H1 (cell line): ENCODE measurements at regions not wholly inside any gene's neighbourhood (a gene's known extent, or its start where the extent isn't known, plus 50 kb on each side); places are given as distances from the start of the nearest gene placed in this dataset.

ENCODE experiments used
- CTCF ChIA-PET: fragments of 300-600 bp; sonication (Branson Sonifier 250); formaldehyde crosslinking; loops from one replicate; lab custom pipeline; 2021; ENCODE audit not compliant: partially characterized antibody; lab: Charles Lee
- POLR2A ChIA-PET: fragments of 300-600 bp; sonication (Branson Sonifier 250); formaldehyde crosslinking; loops from one replicate; lab custom pipeline; 2021; ENCODE audit warnings: inconsistent platforms; ENCODE audit not compliant: partially characterized antibody; lab: Charles Lee
- DNase-seq, 2 experiments: peaks; one replicate each; pipeline versions ENCODE4 v3.0.0 to v3.0.0-alpha.2; 2010 to 2022; ENCODE audit warnings: low spot score in 2 of 2, low read depth in 1 of 2, mixed read lengths in 1 of 2
- FAIRE-seq: peaks from 2 replicates; lab custom pipeline; 2011; peaks lifted over from hg19 to GRCh38; lab: Jason Lieb, UNC
- H2AFZ ChIP-seq: 2 replicates; pipeline ENCODE4 v1.8.1; 2012; ENCODE audit warnings: low read length, inconsistent platforms
- H2AK5ac ChIP-seq: 2 replicates; pipeline ENCODE4 v1.6.1; 2013; ENCODE audit warnings: low read depth, low read length
- H2BK120ac ChIP-seq: replicated peaks from 2 replicates; pipeline ENCODE3; 2013; ENCODE audit warnings: low read depth, low read length, inconsistent platforms
- H2BK12ac ChIP-seq: 2 replicates; pipeline ENCODE4 v1.6.1; 2013; ENCODE audit warnings: low read depth, low read length
- H2BK15ac ChIP-seq: 2 replicates; pipeline ENCODE4 v1.6.1; 2013; ENCODE audit warnings: low read length
- H2BK20ac ChIP-seq: 2 replicates; pipeline ENCODE4 v1.6.1; 2013; ENCODE audit warnings: low read length
- H2BK5ac ChIP-seq: 2 replicates; pipeline ENCODE4 v1.6.1; 2013; ENCODE audit warnings: low read depth, low read length
- H3K14ac ChIP-seq: 2 replicates; pipeline ENCODE4 v1.6.1; 2013; ENCODE audit warnings: inconsistent platforms; ENCODE audit not compliant: insufficient read length
- H3K18ac ChIP-seq: 2 replicates; pipeline ENCODE4 v1.6.1; 2013; ENCODE audit warnings: low read length; ENCODE audit errors: extremely low read depth
- H3K23ac ChIP-seq: 2 replicates; pipeline ENCODE4 v1.6.1; 2013; ENCODE audit warnings: inconsistent platforms; ENCODE audit not compliant: insufficient read length
- H3K23me2 ChIP-seq: 2 replicates; pipeline ENCODE4 v1.6.1; 2013; ENCODE audit warnings: low read depth, low read length
- H3K27ac ChIP-seq: 2 replicates; pipeline ENCODE4 v1.6.1; 2011; ENCODE audit warnings: low read depth, low read length, inconsistent platforms
- H3K27me3 ChIP-seq, 4 experiments: replicated peaks in 1 of 4; 1 replicate in 1 of 4; 2 replicates in 3 of 4; pipeline versions ENCODE4 v1.6.1 to v1.8.1; 2011 to 2013; ENCODE audit warnings: low read length in 3 of 4, mild to moderate bottlenecking in 3 of 4, inconsistent platforms in 2 of 4, mixed read lengths in 2 of 4, moderate library complexity in 1 of 4; ENCODE audit not compliant: control insufficient read depth in 3 of 4, insufficient read depth in 3 of 4; ENCODE audit errors: extremely low read depth in 1 of 4
- H3K36me3 ChIP-seq, 4 experiments: 2 replicates each; pipeline versions ENCODE4 v1.6.1 to v1.8.1; 2011 to 2013; ENCODE audit warnings: mild to moderate bottlenecking in 4 of 4, low read length in 3 of 4, moderate library complexity in 2 of 4, control low read depth in 1 of 4, inconsistent platforms in 1 of 4; ENCODE audit not compliant: insufficient read depth in 4 of 4, control insufficient read depth in 2 of 4
- H3K4ac ChIP-seq: replicated peaks from 2 replicates; pipeline ENCODE3; 2013; ENCODE audit warnings: low read length, low read depth, mixed read lengths, inconsistent platforms; ENCODE audit not compliant: insufficient read length
- H3K4me1 ChIP-seq, 4 experiments: replicated peaks in 1 of 4; 1 replicate in 1 of 4; 2 replicates in 3 of 4; pipeline versions ENCODE4 v1.6.1 to v1.8.1; 2011 to 2013; ENCODE audit warnings: low read length in 3 of 4, inconsistent platforms in 2 of 4, mixed read lengths in 1 of 4; ENCODE audit not compliant: insufficient read depth in 4 of 4, control insufficient read depth in 3 of 4
- H3K4me2 ChIP-seq, 2 experiments: 2 replicates each; pipeline versions ENCODE4 v1.6.1 to v1.8.1; 2011 to 2013; ENCODE audit warnings: low read depth in 2 of 2, low read length in 2 of 2, control low read depth in 1 of 2, inconsistent platforms in 1 of 2, mild to moderate bottlenecking in 1 of 2; ENCODE audit not compliant: insufficient read depth in 1 of 2
- H3K4me3 ChIP-seq, 4 experiments: fragments of 200-600, 300-600 bp in 1 of 4; sonication (generic), shearing (Covaris generic), sonication (Bioruptor Twin) in 1 of 4; 2 replicates each; pipeline versions ENCODE4 v1.5.1 to v1.8.1; 2011 to 2016; ENCODE audit warnings: low read length in 4 of 4, low read depth in 3 of 4, control low read depth in 2 of 4, inconsistent platforms in 2 of 4, mild to moderate bottlenecking in 2 of 4, mixed read lengths in 1 of 4, moderate library complexity in 1 of 4; ENCODE audit not compliant: insufficient read depth in 2 of 4; ENCODE audit errors: extremely low read depth in 1 of 4
- H3K56ac ChIP-seq: replicated peaks from 2 replicates; pipeline ENCODE3; 2013; ENCODE audit warnings: low read depth, mild to moderate bottlenecking, mixed read lengths, low read length, inconsistent platforms; ENCODE audit not compliant: insufficient read length
- H3K79me1 ChIP-seq: 2 replicates; pipeline ENCODE4 v1.6.1; 2013; ENCODE audit warnings: low read depth, low read length, control low read depth
- H3K79me2 ChIP-seq, 2 experiments: 2 replicates each; pipeline versions ENCODE4 v1.6.1 to v1.8.1; 2012 to 2013; ENCODE audit warnings: low read length in 2 of 2, mild to moderate bottlenecking in 2 of 2, inconsistent platforms in 1 of 2; ENCODE audit not compliant: insufficient read depth in 2 of 2, control insufficient read depth in 1 of 2
- H3K9ac ChIP-seq, 4 experiments: replicated peaks in 1 of 4; 1 replicate in 1 of 4; 2 replicates in 3 of 4; pipeline versions ENCODE4 v1.6.1 to v1.8.1; 2011 to 2013; ENCODE audit warnings: low read depth in 3 of 4, low read length in 3 of 4, control low read depth in 2 of 4, mild to moderate bottlenecking in 2 of 4, moderate library complexity in 2 of 4, inconsistent platforms in 1 of 4; ENCODE audit errors: extremely low read depth in 1 of 4
- H3K9me3 ChIP-seq, 2 experiments: 2 replicates each; pipeline versions ENCODE4 v1.6.1 to v1.8.1; 2012 to 2013; ENCODE audit warnings: mild to moderate bottlenecking in 2 of 2, moderate library complexity in 2 of 2, control low read depth in 1 of 2, inconsistent platforms in 1 of 2, low read depth in 1 of 2, low read length in 1 of 2, mixed read lengths in 1 of 2; ENCODE audit not compliant: insufficient read depth in 2 of 2
- H4K20me1 ChIP-seq, 2 experiments: replicated peaks in 1 of 2; 2 replicates each; pipeline versions ENCODE3 to v1.8.1; 2011 to 2013; ENCODE audit warnings: inconsistent platforms in 2 of 2, low read length in 2 of 2, mild to moderate bottlenecking in 1 of 2; ENCODE audit not compliant: insufficient read depth in 2 of 2, control insufficient read depth in 1 of 2
- H4K5ac ChIP-seq: 2 replicates; pipeline ENCODE4 v1.6.1; 2013; ENCODE audit warnings: low read length, low read depth, mixed read lengths, inconsistent platforms; ENCODE audit not compliant: insufficient read length
- H4K8ac ChIP-seq: 2 replicates; pipeline ENCODE4 v1.8.0; 2013; ENCODE audit warnings: mild to moderate bottlenecking, moderate library complexity, low read length, inconsistent platforms; ENCODE audit not compliant: insufficient read depth; ENCODE audit errors: extremely low read depth
- H4K91ac ChIP-seq: replicated peaks from 2 replicates; pipeline ENCODE3; 2013; ENCODE audit warnings: low read length, mixed read lengths, inconsistent platforms; ENCODE audit not compliant: insufficient read length
- CEBPB ChIP-seq: IDR thresholded peaks from 2 replicates; pipeline ENCODE4 v1.6.1; 2012; ENCODE audit warnings: low read depth, low read length
- CHD1 ChIP-seq: IDR thresholded peaks from 2 replicates; pipeline ENCODE4 v1.6.1; 2012; ENCODE audit warnings: low read depth, low read length, improper control_type of control experiment
- CHD2 ChIP-seq: IDR thresholded peaks from 2 replicates; pipeline ENCODE4 v1.6.1; 2012; ENCODE audit warnings: low read length, improper control_type of control experiment
- GABPA ChIP-seq: IDR thresholded peaks from 2 replicates; pipeline ENCODE4 v1.6.1; 2011; ENCODE audit warnings: mild to moderate bottlenecking, low read length, moderate library complexity, borderline replicate concordance; ENCODE audit not compliant: insufficient read depth
- HDAC6 ChIP-seq: IDR thresholded peaks from one replicate; pipeline ENCODE4 v1.7.1; 2012; ENCODE audit warnings: low read depth, mild to moderate bottlenecking, inconsistent platforms, low read length, moderate library complexity
- JUND ChIP-seq: IDR thresholded peaks from 2 replicates; pipeline ENCODE4 v1.6.1; 2011; ENCODE audit warnings: mild to moderate bottlenecking, improper control_type of control experiment, low read length
- KDM1A ChIP-seq: fragments of 200-600, 300-600 bp; sonication (generic); IDR thresholded peaks from 2 replicates; pipeline ENCODE4 v1.7.1; 2016; ENCODE audit warnings: mild to moderate bottlenecking, low read length, borderline replicate concordance
- PHF8 ChIP-seq: fragments of 200-600 bp; sonication (generic); conservative IDR thresholded peaks from 2 replicates; pipeline ENCODE4 v1.7.1; 2012; ENCODE audit warnings: low read depth, mild to moderate bottlenecking, inconsistent platforms, low read length, moderate library complexity
- POLR2AphosphoS5 ChIP-seq: IDR thresholded peaks from 2 replicates; pipeline ENCODE4 v1.6.1; 2011; ENCODE audit warnings: low read depth, low read length
- RAD21 ChIP-seq, 2 experiments: IDR thresholded peaks in 1 of 2; conservative IDR thresholded peaks in 1 of 2; 2 replicates each; pipeline ENCODE4 v1.6.1; 2011; ENCODE audit warnings: low read depth in 2 of 2, low read length in 2 of 2, improper control_type of control experiment in 1 of 2, inconsistent platforms in 1 of 2, mild to moderate bottlenecking in 1 of 2, moderate library complexity in 1 of 2
- SAP30 ChIP-seq: fragments of 300-600 bp; sonication (generic); IDR thresholded peaks from 2 replicates; pipeline ENCODE4 v1.7.1; 2012; ENCODE audit warnings: low read length, moderate library complexity, mild to moderate bottlenecking, inconsistent platforms; ENCODE audit not compliant: insufficient read depth, insufficient replicate concordance
- SP1 ChIP-seq: IDR thresholded peaks from 2 replicates; pipeline ENCODE4 v1.6.1; 2011; ENCODE audit warnings: low read depth, low read length
- SP2 ChIP-seq: IDR thresholded peaks from 2 replicates; pipeline ENCODE4 v1.6.1; 2012; ENCODE audit warnings: mild to moderate bottlenecking, low read length, inconsistent platforms
- SRF ChIP-seq: IDR thresholded peaks from 2 replicates; pipeline ENCODE4 v1.6.1; 2011; ENCODE audit warnings: mild to moderate bottlenecking, low read depth, low read length, moderate library complexity
- SUZ12 ChIP-seq: fragments of 200-600 bp; sonication (generic); IDR thresholded peaks from 2 replicates; pipeline ENCODE4 v1.6.1; 2012; ENCODE audit warnings: mild to moderate bottlenecking, inconsistent platforms, low read length, moderate library complexity, mixed read lengths
- WGBS, 2 experiments: shearing (Covaris generic) in 1 of 2; methylation state at CpG; one replicate each; pipeline versions ENCODE4 v1.1.6 to v1.1.7; 2013 to 2015; ENCODE audit warnings: low lambda C conversion rate in 2 of 2, mixed read lengths in 2 of 2, inconsistent platforms in 1 of 2, low coverage in 1 of 2, missing lambda C conversion rate in 1 of 2; ENCODE audit not compliant: insufficient replicate concordance in 2 of 2, insufficient coverage in 1 of 2, insufficient read length in 1 of 2; ENCODE audit errors: extremely low coverage in 1 of 2, missing lambda C conversion rate in 1 of 2; 5-methylcytosine and 5-hydroxymethylcytosine counted together

DNA sequence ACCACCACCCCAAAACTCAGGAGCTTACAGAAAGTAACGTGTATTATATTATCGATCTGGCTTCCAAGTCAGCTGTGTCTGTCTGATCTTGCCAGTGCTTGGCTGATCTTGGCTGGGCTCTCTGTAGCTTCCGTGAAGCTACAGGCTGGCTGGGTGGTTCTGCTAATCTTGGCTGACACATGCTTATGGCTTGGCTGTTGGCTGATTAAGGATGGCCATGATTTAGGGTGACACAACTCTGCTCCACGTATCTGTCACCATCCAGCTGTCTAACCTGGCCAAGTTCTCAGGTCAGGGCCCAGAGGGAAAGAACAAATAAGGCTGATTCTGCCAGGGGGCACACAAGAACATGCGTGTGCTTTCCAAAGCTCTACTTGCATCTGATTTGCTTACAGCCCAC is 64.7 kb upstream of the PRL start:
- no peak overlapping the region for H3K14ac ChIP-seq
- FAIRE-seq (no peak), DNase-seq (no peak)
- peak overlapping the region; percentile 22 for H4K91ac ChIP-seq
- no peak overlapping the region for H3K4me3 ChIP-seq
- no peak overlapping the region for H4K5ac ChIP-seq
- H3K23me2 ChIP-seq: no peaks in the 10 kb centered on the region
- CTCF ChIA-PET: no interaction called here
- H2BK20ac ChIP-seq: peak overlapping the region; percentile 48; the same call in 1 of the 2 replicates
- peak overlapping the region; percentile 47; the same call in 1 of the 2 replicates for H2BK15ac ChIP-seq
- POLR2A ChIA-PET: no interaction called here
- no peaks in the 10 kb centered on the region for H3K79me2 ChIP-seq
- H2BK12ac ChIP-seq: no peak overlapping the region
- H3K36me3 ChIP-seq: no peaks in the 10 kb centered on the region; a peak in 1 of 8 replicates
- H3K4me1 ChIP-seq: peaks cover 0 to 9% (median 3%) of the 10 kb centered on the region in 4 experiments; a peak in 5 of 7 replicates
- no peak overlapping the region for H3K23ac ChIP-seq
- no peaks in the 10 kb centered on the region for H4K20me1 ChIP-seq
- no peak overlapping the region for H2BK5ac ChIP-seq
- H3K4me2 ChIP-seq: no peak overlapping the region
- H3K9me3 ChIP-seq: peaks cover 3 to 10% of the 10 kb centered on the region in 2 experiments; a peak in 2 of 4 replicates
- peak overlapping the region; percentile 36 for H3K4ac ChIP-seq
- H4K8ac ChIP-seq: no peak overlapping the region
- H3K27ac ChIP-seq: no peak overlapping the region
- H3K79me1 ChIP-seq: no peaks in the 10 kb centered on the region
- H3K27me3 ChIP-seq: no peaks in the 10 kb centered on the region
- 92% methylated on average over 5 of the region's 5 CpGs; no CpG with 5 or more reads in 1 of the 2 experiments for WGBS, 2 experiments
- no peak overlapping the region for H2BK120ac ChIP-seq
- no peak overlapping the region for H2AFZ ChIP-seq
- no peak overlapping the region for H3K56ac ChIP-seq
- H3K9ac ChIP-seq: no peak overlapping the region
- peak overlapping the region; percentile 44; the same call in 1 of the 2 replicates for H2AK5ac ChIP-seq
- H3K18ac ChIP-seq: no peak overlapping the region; the same call in 1 of the 2 replicates
- no peak for TF ChIP-seq SP2
- TF ChIP-seq SUZ12: no peak
- TF ChIP-seq SP1: no peak
- no peak for TF ChIP-seq GABPA
- TF ChIP-seq HDAC6: no peak
- TF ChIP-seq SAP30: no peak
- TF ChIP-seq CHD2: no peak
- no peak for TF ChIP-seq SRF
- no peak for TF ChIP-seq RAD21 (IDR thresholded peaks at IDR 0.05 in 1 of 2, conservative IDR thresholded peaks at IDR 0.05 in 1 of 2; ENCODE audit: low read depth in 2 of 2, low read length in 2 of 2)
- TF ChIP-seq CHD1: no peak
- no peak for TF ChIP-seq CEBPB
- no peak for TF ChIP-seq POLR2AphosphoS5
- no peak for TF ChIP-seq PHF8
- TF ChIP-seq KDM1A: no peak
- TF ChIP-seq JUND: no peak
